Kidney epithelial cell (primary cell): ENCODE measurements at regions not wholly inside any gene's neighbourhood (a gene's known extent, or its start where the extent isn't known, plus 50 kb on each side); places are given as distances from the start of the nearest gene placed in this dataset.

Source experiments
- DNase-seq: peaks from one replicate; pipeline ENCODE4 v3.0.0-alpha.2; 2010; ENCODE audit warnings: low read depth
- H3K27me3 ChIP-seq: 2 replicates; pipeline ENCODE4 v1.6.0; 2011; ENCODE audit warnings: low read length; ENCODE audit not compliant: control insufficient read depth, insufficient read depth
- H3K36me3 ChIP-seq: 2 replicates; pipeline ENCODE4 v1.5.1; 2011; ENCODE audit warnings: low read length; ENCODE audit not compliant: control insufficient read depth, insufficient read depth
- H3K4me3 ChIP-seq: 2 replicates; pipeline ENCODE4 v1.5.1; 2011; ENCODE audit warnings: low read depth, mild to moderate bottlenecking, control low read depth, low read length
- CTCF ChIP-seq: IDR thresholded peaks from 2 replicates; pipeline ENCODE4 v1.5.1; 2011; ENCODE audit warnings: mild to moderate bottlenecking, moderate library complexity, low read length, control low read depth, inconsistent platforms; ENCODE audit not compliant: insufficient read depth, poor library complexity, severe bottlenecking

- no peaks in the 10 kb centered on the region for H3K27me3 ChIP-seq
- no peak overlapping the region for H3K4me3 ChIP-seq
- no peak for DNase-seq
- no peaks in the 10 kb centered on the region for H3K36me3 ChIP-seq
- no peak for TF ChIP-seq CTCF
Observed at GRCh38 chr9:16138561-16139491, 586.0 kb downstream of the CCDC171 start.

GRCh38 chr9:16139774-16140173 lies 586.9 kb downstream of the CCDC171 start:
- Histone ChIP-seq H3K36me3 (no peaks in the 10 kb centered on the region), H3K4me3 (no peak overlapping the region), H3K27me3 (no peaks in the 10 kb centered on the region)
- DNase-seq = no peak
- no peak for TF ChIP-seq CTCF

- Histone ChIP-seq H3K4me3 (no peak overlapping the region), H3K36me3 (no peaks in the 10 kb centered on the region), H3K27me3 (no peaks in the 10 kb centered on the region)
- DNase-seq = no peak
- no peak for TF ChIP-seq CTCF
Observed at GRCh38 chr9:16143310-16143709, 590.5 kb downstream of the CCDC171 start.

- Histone ChIP-seq H3K27me3 (no peaks in the 10 kb centered on the region), H3K4me3 (no peak overlapping the region), H3K36me3 (no peaks in the 10 kb centered on the region)
- no peak for TF ChIP-seq CTCF
- no peak for DNase-seq
Observed at GRCh38 chr9:16143947-16144890, 591.4 kb downstream of the CCDC171 start.

DNA sequence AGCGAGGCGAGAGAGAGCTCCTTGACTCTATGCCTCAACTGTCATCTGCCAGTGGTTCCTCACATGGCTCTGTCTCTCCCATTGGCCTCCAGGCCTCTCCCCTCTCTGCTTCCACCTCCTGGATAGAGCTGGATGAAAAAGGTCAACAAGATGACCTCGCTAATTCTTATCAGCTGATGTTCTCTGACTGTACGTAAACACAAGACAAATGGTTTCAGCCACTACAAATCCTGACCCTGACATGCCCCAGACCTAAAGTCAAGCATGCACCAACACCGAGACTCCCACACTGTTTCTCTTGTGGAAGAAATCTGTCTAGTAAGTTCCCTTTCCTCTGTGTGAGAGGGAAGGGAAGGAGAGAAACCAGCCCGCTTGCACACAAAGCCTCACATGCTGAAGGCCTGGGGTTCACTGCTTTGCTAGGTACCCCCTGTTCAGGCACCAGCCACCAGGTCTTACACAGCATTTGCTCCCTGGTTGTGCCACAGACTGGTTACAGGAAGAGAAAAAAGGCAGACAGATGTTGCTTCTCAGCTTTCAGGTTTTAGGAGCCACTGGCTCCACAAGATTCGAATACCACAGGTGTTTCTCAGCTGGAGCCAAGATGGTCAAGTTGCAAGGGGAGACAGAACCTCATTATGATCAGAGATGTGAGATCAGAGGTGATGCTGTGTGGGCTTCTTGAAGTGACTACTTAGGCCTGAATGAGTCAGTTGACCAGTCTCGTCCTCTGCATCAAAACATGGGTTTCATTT lies 592.5 kb downstream of the CCDC171 start:
- Histone ChIP-seq H3K27me3 (no peaks in the 10 kb centered on the region), H3K4me3 (no peak overlapping the region), H3K36me3 (no peaks in the 10 kb centered on the region)
- TF ChIP-seq CTCF = no peak
- DNase-seq = no peak
